ENCODE measurements at regions not wholly inside any gene's neighbourhood (a gene's known extent, or its start where the extent isn't known, plus 50 kb on each side); places are given as distances from the start of the nearest gene placed in this dataset.

- no peaks in the 10 kb centered on the region for H3K36me3 Mint-ChIP-seq (ENCODE audit: low read depth)
- DNase-seq: no peak
- no peak overlapping the region for H3K27ac Mint-ChIP-seq
- no peak overlapping the region for H3K4me3 Mint-ChIP-seq
- H3K9me3 Mint-ChIP-seq: peaks cover 5% of the 10 kb centered on the region
- CTCF ChIA-PET: no interaction called here
- intact Hi-C loops (cut with micrococcal nuclease): no loop called here
- H3K27me3 Mint-ChIP-seq (ENCODE audit: low read depth): no peaks in the 10 kb centered on the region
- H3K4me1 Mint-ChIP-seq (ENCODE audit: low read depth): no peaks in the 10 kb centered on the region
Observed at GRCh38 chr12:16962889-16963288, 356.9 kb upstream of the LMO3 start.

- no peaks in the 10 kb centered on the region for H3K4me1 Mint-ChIP-seq (ENCODE audit: low read depth)
- H3K27ac Mint-ChIP-seq: no peak overlapping the region
- DNase-seq: no peak
- H3K4me3 Mint-ChIP-seq: no peak overlapping the region
- CTCF ChIA-PET: no interaction called here
- intact Hi-C loops (cut with micrococcal nuclease): no loop called here
- no peaks in the 10 kb centered on the region for H3K27me3 Mint-ChIP-seq (ENCODE audit: low read depth)
- H3K36me3 Mint-ChIP-seq (ENCODE audit: low read depth): no peaks in the 10 kb centered on the region
- H3K9me3 Mint-ChIP-seq: peaks cover 6% of the 10 kb centered on the region
Observed at GRCh38 chr12:16955083-16955657, 349.2 kb upstream of the LMO3 start.

GRCh38 chr12:16949871-16950667 is 344.1 kb upstream of the LMO3 start:
- CTCF ChIA-PET: interaction anchor here (1.6 kb wide), 1 partner anchor 10 kb away, joined by 3 read pairs; no protein-coding TSS in a partner anchor
- H3K9me3 Mint-ChIP-seq: peaks cover 2% of the 10 kb centered on the region
- no peaks in the 10 kb centered on the region for H3K36me3 Mint-ChIP-seq (ENCODE audit: low read depth)
- H3K27ac Mint-ChIP-seq: no peak overlapping the region
- intact Hi-C loops (cut with micrococcal nuclease): no loop called here
- DNase-seq: no peak
- no peak overlapping the region for H3K4me3 Mint-ChIP-seq
- H3K27me3 Mint-ChIP-seq (ENCODE audit: low read depth): no peaks in the 10 kb centered on the region
- no peaks in the 10 kb centered on the region for H3K4me1 Mint-ChIP-seq (ENCODE audit: low read depth)

- CTCF ChIA-PET: interaction anchor here (1.6 kb wide), 1 partner anchor 9 kb away, joined by 3 read pairs; no protein-coding TSS in a partner anchor
Observed at GRCh38 chr12:16949371-16949770, 343.4 kb upstream of the LMO3 start.

GRCh38 chr12:16946704-16947103 is 340.7 kb upstream of the LMO3 start:
- H3K27ac Mint-ChIP-seq: no peak overlapping the region

More at GRCh38 chr12:16949371-16949770, 343.4 kb upstream of the LMO3 start:
- Mint-ChIP-seq H3K36me3 (ENCODE audit: low read depth) (no peaks in the 10 kb centered on the region), H3K4me1 (ENCODE audit: low read depth) (no peaks in the 10 kb centered on the region), H3K4me3 (no peak overlapping the region), H3K27me3 (ENCODE audit: low read depth) (no peaks in the 10 kb centered on the region), H3K27ac (no peak overlapping the region), H3K9me3 (peaks cover 2% of the 10 kb centered on the region)
- intact Hi-C loops (cut with micrococcal nuclease): no loop called here
- DNase-seq: no peak

GRCh38 chr12:16939871-16940306 is 333.9 kb upstream of the LMO3 start:
- Mint-ChIP-seq H3K36me3 (ENCODE audit: low read depth) (no peaks in the 10 kb centered on the region), H3K27ac (no peak overlapping the region), H3K4me3 (no peak overlapping the region), H3K4me1 (ENCODE audit: low read depth) (no peaks in the 10 kb centered on the region), H3K9me3 (peaks cover 25% of the 10 kb centered on the region), H3K27me3 (ENCODE audit: low read depth) (no peaks in the 10 kb centered on the region)
- CTCF ChIA-PET: interaction anchor here (1.3 kb wide), 1 partner anchor 10 kb away, joined by 3 read pairs; no protein-coding TSS in a partner anchor
- intact Hi-C loops (cut with micrococcal nuclease): loop anchor here (5.0 kb wide), 1 partner anchor 702 kb away; no protein-coding TSS in a partner anchor
- peak; percentile 10 for DNase-seq

More at GRCh38 chr12:16946704-16947103, 340.7 kb upstream of the LMO3 start:
- intact Hi-C loops (cut with micrococcal nuclease): no loop called here
- Mint-ChIP-seq H3K4me3 (no peak overlapping the region), H3K36me3 (ENCODE audit: low read depth) (no peaks in the 10 kb centered on the region), H3K27me3 (ENCODE audit: low read depth) (no peaks in the 10 kb centered on the region), H3K9me3 (peaks cover 4% of the 10 kb centered on the region), H3K4me1 (ENCODE audit: low read depth) (no peaks in the 10 kb centered on the region)
- CTCF ChIA-PET: no interaction called here
- DNase-seq: no peak

- Mint-ChIP-seq H3K36me3 (ENCODE audit: low read depth) (no peaks in the 10 kb centered on the region), H3K27me3 (ENCODE audit: low read depth) (no peaks in the 10 kb centered on the region), H3K4me1 (ENCODE audit: low read depth) (no peaks in the 10 kb centered on the region), H3K27ac (no peak overlapping the region), H3K9me3 (peaks cover 16% of the 10 kb centered on the region), H3K4me3 (no peak overlapping the region)
- CTCF ChIA-PET: interaction anchor here (0.7 kb wide), 1 partner anchor 703 kb away, joined by 3 read pairs; no protein-coding TSS in a partner anchor
- intact Hi-C loops (cut with micrococcal nuclease): no loop called here
- DNase-seq: no peak
Observed at GRCh38 chr12:16927259-16927658, 321.3 kb upstream of the LMO3 start.

- Mint-ChIP-seq H3K4me3 (no peak overlapping the region), H3K36me3 (ENCODE audit: low read depth) (no peaks in the 10 kb centered on the region), H3K27ac (no peak overlapping the region), H3K27me3 (ENCODE audit: low read depth) (no peaks in the 10 kb centered on the region), H3K4me1 (ENCODE audit: low read depth) (no peaks in the 10 kb centered on the region), H3K9me3 (peaks cover 9% of the 10 kb centered on the region)
- no peak for DNase-seq
- CTCF ChIA-PET: no interaction called here
- intact Hi-C loops (cut with micrococcal nuclease): no loop called here
Observed at GRCh38 chr12:16920451-16920850, 314.5 kb upstream of the LMO3 start.

GRCh38 chr12:16919551-16919950 is 313.6 kb upstream of the LMO3 start:
- DNase-seq: no peak
- Mint-ChIP-seq H3K4me3 (no peak overlapping the region), H3K27me3 (ENCODE audit: low read depth) (no peaks in the 10 kb centered on the region), H3K36me3 (ENCODE audit: low read depth) (no peaks in the 10 kb centered on the region), H3K27ac (no peak overlapping the region), H3K9me3 (peaks cover 4% of the 10 kb centered on the region), H3K4me1 (ENCODE audit: low read depth) (no peaks in the 10 kb centered on the region)
- CTCF ChIA-PET: no interaction called here
- intact Hi-C loops (cut with micrococcal nuclease): no loop called here

GRCh38 chr12:16914853-16915252 is 308.9 kb upstream of the LMO3 start:
- H3K9me3 Mint-ChIP-seq: peaks cover 5% of the 10 kb centered on the region
- CTCF ChIA-PET: no interaction called here
- H3K27me3 Mint-ChIP-seq (ENCODE audit: low read depth): no peaks in the 10 kb centered on the region
- H3K27ac Mint-ChIP-seq: no peak overlapping the region
- no peak for DNase-seq
- no peak overlapping the region for H3K4me3 Mint-ChIP-seq
- no peaks in the 10 kb centered on the region for H3K4me1 Mint-ChIP-seq (ENCODE audit: low read depth)
- no peaks in the 10 kb centered on the region for H3K36me3 Mint-ChIP-seq (ENCODE audit: low read depth)
- intact Hi-C loops (cut with micrococcal nuclease): no loop called here

- Mint-ChIP-seq H3K4me3 (no peak overlapping the region), H3K9me3 (peaks cover 5% of the 10 kb centered on the region), H3K27me3 (ENCODE audit: low read depth) (no peaks in the 10 kb centered on the region), H3K36me3 (ENCODE audit: low read depth) (no peaks in the 10 kb centered on the region), H3K4me1 (ENCODE audit: low read depth) (no peaks in the 10 kb centered on the region), H3K27ac (no peak overlapping the region)
- CTCF ChIA-PET: no interaction called here
- intact Hi-C loops (cut with micrococcal nuclease): no loop called here
- DNase-seq: no peak
Observed at GRCh38 chr12:16913832-16914490, 308.0 kb upstream of the LMO3 start.

- Mint-ChIP-seq H3K36me3 (ENCODE audit: low read depth) (no peaks in the 10 kb centered on the region), H3K27ac (no peak overlapping the region), H3K27me3 (ENCODE audit: low read depth) (no peaks in the 10 kb centered on the region), H3K9me3 (peaks cover 15% of the 10 kb centered on the region), H3K4me3 (no peak overlapping the region), H3K4me1 (ENCODE audit: low read depth) (no peaks in the 10 kb centered on the region)
- intact Hi-C loops (cut with micrococcal nuclease): no loop called here
- DNase-seq: no peak
- CTCF ChIA-PET: no interaction called here
Observed at GRCh38 chr12:16901946-16902345, 296.0 kb upstream of the LMO3 start.
